ENCODE measurements at regions not wholly inside any gene's neighbourhood (a gene's known extent, or its start where the extent isn't known, plus 50 kb on each side); places are given as distances from the start of the nearest gene placed in this dataset.

DNA sequence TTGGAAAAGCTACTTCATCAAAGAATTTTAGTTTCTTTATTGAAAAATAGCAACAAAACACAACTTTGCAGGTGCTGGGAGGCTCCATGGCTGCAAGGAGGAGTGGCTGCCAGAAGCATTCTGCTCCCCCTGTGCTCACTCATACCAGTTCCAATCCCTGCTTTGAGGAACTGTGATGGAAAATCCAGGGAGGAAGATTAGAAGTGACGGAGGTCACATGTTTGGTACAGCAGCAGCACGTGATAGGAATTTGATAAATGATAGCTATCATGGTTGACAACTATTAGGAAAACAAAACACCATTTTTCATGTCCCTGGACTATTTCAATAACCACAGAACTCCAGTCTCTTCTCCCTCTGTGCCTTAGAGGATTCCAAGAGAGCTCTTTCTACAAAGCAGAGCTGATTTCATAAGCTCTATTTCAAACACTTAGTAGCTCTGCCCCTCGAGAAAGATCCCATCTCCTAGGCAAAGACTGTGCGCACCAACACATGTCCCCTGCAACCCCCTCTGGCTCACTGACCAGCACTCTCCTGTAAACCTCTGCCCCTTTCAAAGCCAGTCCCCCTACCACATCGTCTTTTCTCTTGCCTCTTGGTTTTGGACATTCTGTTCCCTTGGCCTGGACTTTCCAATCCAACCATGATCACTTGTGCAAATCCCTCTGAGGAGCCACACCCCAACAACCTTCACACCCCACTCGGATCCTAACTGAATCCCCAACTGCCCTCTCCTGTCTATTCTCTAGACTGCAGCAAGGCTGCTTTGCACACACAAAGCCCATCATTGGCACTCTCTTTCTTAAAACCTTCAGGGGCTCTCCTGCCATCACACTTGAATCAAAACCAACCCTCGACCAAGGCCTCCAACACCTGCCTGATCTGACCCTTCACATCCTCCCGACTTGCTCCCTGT is 352.4 kb upstream of the PKDCC start:
- H3K36me3 Mint-ChIP-seq (ENCODE audit: insufficient read depth, unreplicated experiment): no peaks in the 10 kb centered on the region
- no peak overlapping the region for H3K27ac Mint-ChIP-seq (ENCODE audit: unreplicated experiment)
- POLR2A ChIA-PET: interaction anchor here (0.7 kb wide), 1 partner anchor 386 kb away, joined by 3 read pairs; no protein-coding TSS in a partner anchor
- intact Hi-C loops (cut with micrococcal nuclease; ENCODE audit: unreplicated experiment): no loop called here
- no peaks in the 10 kb centered on the region for H3K4me1 ChIP-seq
- no TSS peak for BruUV-seq (replicated peaks)
- no peak for DNase-seq
- no peaks in the 10 kb centered on the region for H3K9me3 Mint-ChIP-seq (ENCODE audit: unreplicated experiment)
- TF ChIP-seq, protein P1, sequence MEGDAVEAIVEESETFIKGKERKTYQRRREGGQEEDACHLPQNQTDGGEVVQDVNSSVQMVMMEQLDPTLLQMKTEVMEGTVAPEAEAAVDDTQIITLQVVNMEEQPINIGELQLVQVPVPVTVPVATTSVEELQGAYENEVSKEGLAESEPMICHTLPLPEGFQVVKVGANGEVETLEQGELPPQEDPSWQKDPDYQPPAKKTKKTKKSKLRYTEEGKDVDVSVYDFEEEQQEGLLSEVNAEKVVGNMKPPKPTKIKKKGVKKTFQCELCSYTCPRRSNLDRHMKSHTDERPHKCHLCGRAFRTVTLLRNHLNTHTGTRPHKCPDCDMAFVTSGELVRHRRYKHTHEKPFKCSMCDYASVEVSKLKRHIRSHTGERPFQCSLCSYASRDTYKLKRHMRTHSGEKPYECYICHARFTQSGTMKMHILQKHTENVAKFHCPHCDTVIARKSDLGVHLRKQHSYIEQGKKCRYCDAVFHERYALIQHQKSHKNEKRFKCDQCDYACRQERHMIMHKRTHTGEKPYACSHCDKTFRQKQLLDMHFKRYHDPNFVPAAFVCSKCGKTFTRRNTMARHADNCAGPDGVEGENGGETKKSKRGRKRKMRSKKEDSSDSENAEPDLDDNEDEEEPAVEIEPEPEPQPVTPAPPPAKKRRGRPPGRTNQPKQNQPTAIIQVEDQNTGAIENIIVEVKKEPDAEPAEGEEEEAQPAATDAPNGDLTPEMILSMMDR (IDR thresholded peaks at IDR 0.05; ENCODE audit: insufficient read depth in 1 of 2, low read depth in 1 of 2, low read length in 1 of 2, severe bottlenecking in 1 of 2, unreplicated experiment in 1 of 2): no peak
- no peaks in the 10 kb centered on the region for H3K4me1 Mint-ChIP-seq (ENCODE audit: low read depth, unreplicated experiment)
- no peaks in the 10 kb centered on the region for H3K36me3 ChIP-seq (ENCODE audit: control insufficient read depth, insufficient read depth, low read length)
- CTCF ChIA-PET: interaction anchor here (1.0 kb wide), 1 partner anchor 281 kb away, joined by 3 read pairs; no protein-coding TSS in a partner anchor
- no peak overlapping the region for H3K4me3 Mint-ChIP-seq (ENCODE audit: unreplicated experiment)
- H3K9me3 ChIP-seq: no peaks in the 10 kb centered on the region
- peaks cover 2% of the 10 kb centered on the region; the same call in 1 of the 2 replicates for H3K27me3 ChIP-seq (replicated peaks; ENCODE audit: control insufficient read depth, insufficient read depth, low read length)
- peaks cover 15% of the 10 kb centered on the region for H3K27me3 Mint-ChIP-seq (ENCODE audit: insufficient read depth, unreplicated experiment)
- no peak overlapping the region for H3K4me3 ChIP-seq (ENCODE audit: low read depth, low read length)

DNA sequence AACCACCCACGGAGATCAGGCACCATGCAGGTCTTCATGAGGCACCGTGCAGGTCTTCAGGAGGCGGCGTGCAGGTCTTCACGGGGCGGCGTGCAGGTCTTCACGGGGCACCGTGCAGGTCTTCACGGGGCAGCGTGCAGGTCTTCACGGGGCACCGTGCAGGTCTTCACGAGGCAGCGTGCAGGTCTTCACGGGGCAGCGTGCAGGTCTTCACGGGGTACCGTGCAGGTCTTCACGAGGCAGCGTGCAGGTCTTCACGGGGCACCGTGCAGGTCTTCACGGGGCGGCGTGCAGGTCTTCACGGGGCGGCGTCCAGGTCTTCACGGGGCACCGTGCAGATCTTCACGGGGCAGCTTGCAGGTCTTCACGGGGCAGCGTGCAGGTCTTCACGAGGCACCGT is 350.4 kb upstream of the PKDCC start:
- no peaks in the 10 kb centered on the region for H3K9me3 ChIP-seq
- H3K4me3 ChIP-seq (ENCODE audit: low read depth, low read length): no peak overlapping the region
- no peaks in the 10 kb centered on the region for H3K36me3 Mint-ChIP-seq (ENCODE audit: insufficient read depth, unreplicated experiment)
- ChIA-PET CTCF (no interaction called here), POLR2A (no interaction called here)
- no peak for DNase-seq
- H3K27ac Mint-ChIP-seq (ENCODE audit: unreplicated experiment): no peak overlapping the region
- H3K4me1 ChIP-seq: no peaks in the 10 kb centered on the region
- BruUV-seq (replicated peaks): no TSS peak
- H3K4me3 Mint-ChIP-seq (ENCODE audit: unreplicated experiment): no peak overlapping the region
- H3K27me3 Mint-ChIP-seq (ENCODE audit: insufficient read depth, unreplicated experiment): peaks cover 16% of the 10 kb centered on the region
- peaks cover 2% of the 10 kb centered on the region; the same call in 1 of the 2 replicates for H3K27me3 ChIP-seq (replicated peaks; ENCODE audit: control insufficient read depth, insufficient read depth, low read length)
- TF ChIP-seq, protein P1 (IDR thresholded peaks at IDR 0.05; ENCODE audit: insufficient read depth in 1 of 2, low read depth in 1 of 2, low read length in 1 of 2, severe bottlenecking in 1 of 2, unreplicated experiment in 1 of 2): no peak
- intact Hi-C loops (cut with micrococcal nuclease; ENCODE audit: unreplicated experiment): no loop called here
- no peaks in the 10 kb centered on the region for H3K9me3 Mint-ChIP-seq (ENCODE audit: unreplicated experiment)
- H3K36me3 ChIP-seq (ENCODE audit: control insufficient read depth, insufficient read depth, low read length): no peaks in the 10 kb centered on the region
- H3K4me1 Mint-ChIP-seq (ENCODE audit: low read depth, unreplicated experiment): no peaks in the 10 kb centered on the region

DNA sequence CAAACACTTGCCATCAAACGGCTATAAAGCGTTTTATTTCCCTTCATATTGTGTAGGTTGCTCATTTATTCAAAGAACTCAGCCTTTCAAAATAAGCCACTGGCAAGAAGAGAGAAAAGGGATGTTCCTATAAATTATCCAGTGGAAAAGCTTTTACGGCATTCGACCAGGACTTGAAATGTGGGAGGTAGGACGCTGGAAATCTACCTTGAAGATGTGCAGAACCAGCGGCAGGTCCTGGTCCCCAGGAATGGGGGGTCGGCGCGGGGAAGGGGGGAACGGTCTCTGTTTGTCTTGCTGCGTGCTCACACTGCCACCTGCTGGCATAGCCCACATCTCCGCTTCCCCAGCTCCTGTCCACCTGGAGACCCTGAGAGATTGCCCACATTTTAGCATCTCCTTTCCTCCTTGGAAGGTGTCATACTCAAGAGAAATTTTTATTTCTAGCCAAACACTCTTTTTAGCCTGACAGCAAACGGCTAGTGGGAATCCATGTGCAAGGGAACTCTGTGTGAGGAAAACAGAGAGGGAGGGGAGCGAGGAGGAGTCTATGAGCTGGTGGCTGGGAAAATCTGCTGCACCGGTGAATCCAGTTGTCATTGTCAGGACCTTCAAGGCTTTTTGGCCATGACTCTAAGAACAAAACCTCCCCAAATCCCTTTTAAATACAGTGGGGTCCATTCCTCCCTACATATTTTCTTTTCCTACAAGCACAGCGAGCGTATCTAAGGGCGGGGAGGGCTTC is 349.0 kb upstream of the PKDCC start:
- Mint-ChIP-seq H3K36me3 (ENCODE audit: insufficient read depth, unreplicated experiment) (no peaks in the 10 kb centered on the region), H3K4me1 (ENCODE audit: low read depth, unreplicated experiment) (no peaks in the 10 kb centered on the region), H3K4me3 (ENCODE audit: unreplicated experiment) (no peak overlapping the region), H3K27me3 (ENCODE audit: insufficient read depth, unreplicated experiment) (peaks cover 19% of the 10 kb centered on the region), H3K27ac (ENCODE audit: unreplicated experiment) (no peak overlapping the region), H3K9me3 (ENCODE audit: unreplicated experiment) (no peaks in the 10 kb centered on the region)
- H3K4me3 ChIP-seq (ENCODE audit: low read depth, low read length): no peak overlapping the region
- no peaks in the 10 kb centered on the region for H3K36me3 ChIP-seq (ENCODE audit: control insufficient read depth, insufficient read depth, low read length)
- no TSS peak for BruUV-seq (replicated peaks)
- POLR2A ChIA-PET: no interaction called here
- H3K9me3 ChIP-seq: no peaks in the 10 kb centered on the region
- TF ChIP-seq, protein P1 (IDR thresholded peaks at IDR 0.05; ENCODE audit: insufficient read depth in 1 of 2, low read depth in 1 of 2, low read length in 1 of 2, severe bottlenecking in 1 of 2, unreplicated experiment in 1 of 2): peak; percentile 83 to 84
- CTCF ChIA-PET: interaction anchor here (0.6 to 1.9 kb wide), 6 partner anchors 258 to 1785 kb away, joined by 3 to 22 read pairs (median 5); no protein-coding TSS in a partner anchor
- intact Hi-C loops (cut with micrococcal nuclease; ENCODE audit: unreplicated experiment): loop anchor here (1.0 to 2.0 kb wide), 3 partner anchors 84 to 855 kb away; no protein-coding TSS in a partner anchor
- peaks cover under 1% of the 10 kb centered on the region; the same call in 1 of the 2 replicates for H3K27me3 ChIP-seq (replicated peaks; ENCODE audit: control insufficient read depth, insufficient read depth, low read length)
- DNase-seq: peak in 1 of 2 experiments; percentile 47
- H3K4me1 ChIP-seq: no peaks in the 10 kb centered on the region
